ENCODE measurements at regions not wholly inside any gene's neighbourhood (a gene's known extent, or its start where the extent isn't known, plus 50 kb on each side); places are given as distances from the start of the nearest gene placed in this dataset.
A peak's percentile ranks its signal among the peaks of the same experiment; 100 is the strongest.
"Not testable (repeated sequence)": the region's sequence is repeated elsewhere in the genome, so short reads cannot be mapped to it uniquely, and the experiment has no call there.

DNA sequence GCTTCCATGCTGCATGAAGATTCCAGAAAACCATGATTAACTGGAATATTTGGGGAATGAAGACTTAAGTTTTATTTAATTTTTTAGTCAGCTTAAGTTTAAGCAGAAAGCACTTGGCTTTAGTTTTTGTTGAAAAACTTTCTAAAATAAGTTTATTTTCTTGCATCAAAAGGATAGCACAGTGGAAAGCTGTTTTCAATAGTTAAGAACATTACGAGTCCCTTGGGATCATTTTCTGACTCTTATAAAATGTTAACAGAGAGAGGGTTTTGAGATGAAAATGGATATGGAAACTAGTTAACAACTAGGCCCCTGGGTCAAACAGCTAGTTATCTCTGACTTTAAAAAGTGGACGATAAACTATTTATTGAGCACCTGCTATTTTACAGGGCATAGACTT is 181.9 kb upstream of the SLC38A2 start:
- H3K27ac ChIP-seq, result peak overlapping the region; percentile 100

GRCh38 chr12:46553911-46554310 is 181.3 kb upstream of the SLC38A2 start:
- DNase-seq (ENCODE audit: low read depth, low spot score), result no peak
- H3K27ac ChIP-seq, result peak overlapping the region; percentile 100

More for the DNA sequence above, 181.9 kb upstream of the SLC38A2 start:
- DNase-seq (ENCODE audit: low read depth, low spot score), result no peak

GRCh38 chr12:46553266-46553665 is 180.7 kb upstream of the SLC38A2 start:
- peak overlapping the region; percentile 100 for H3K27ac ChIP-seq
- DNase-seq (ENCODE audit: low read depth, low spot score), result peak; percentile 69

- no peak for DNase-seq (ENCODE audit: low read depth, low spot score)
- peak overlapping the region; percentile 100 for H3K27ac ChIP-seq
Observed at GRCh38 chr12:46550266-46550879, 177.8 kb upstream of the SLC38A2 start.

DNA sequence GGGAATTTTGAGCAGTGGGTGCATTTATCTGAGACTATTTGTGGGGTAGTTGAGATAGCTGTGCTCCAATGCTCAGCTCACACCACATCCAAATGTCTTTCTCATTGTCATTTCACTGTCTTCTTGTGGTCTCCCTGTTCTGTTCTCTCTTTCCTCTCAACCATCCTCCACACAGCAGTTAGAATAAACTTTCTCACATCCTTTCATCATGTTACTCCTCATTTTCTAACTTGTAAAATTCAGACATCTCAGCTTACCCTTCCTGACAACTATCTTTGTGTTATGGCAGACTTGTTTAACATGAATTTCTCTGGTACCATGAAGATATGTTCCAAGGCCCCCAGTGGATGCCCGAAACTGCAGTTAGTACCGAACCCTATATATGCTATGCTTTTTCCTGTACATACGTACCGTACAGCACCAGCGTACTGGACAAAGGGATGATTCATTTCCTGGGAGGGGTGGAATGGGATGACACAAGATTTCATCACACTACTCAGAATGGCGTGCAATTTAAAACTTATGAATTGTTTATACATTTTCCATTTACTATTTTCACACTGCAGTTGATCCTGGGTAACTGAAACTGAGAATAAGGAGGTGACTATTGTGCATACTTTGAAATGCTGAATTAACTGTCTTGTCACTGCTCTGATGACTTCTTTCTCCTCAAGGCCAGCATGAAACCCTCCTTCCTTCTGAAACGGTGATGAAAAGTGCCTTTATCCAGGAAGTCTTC is 177.1 kb upstream of the SLC38A2 start:
- H3K27ac ChIP-seq, result peak overlapping the region; percentile 100
- DNase-seq (ENCODE audit: low read depth, low spot score), result no peak

- DNase-seq (ENCODE audit: low read depth, low spot score), result no peak
- peak overlapping the region; percentile 100 for H3K27ac ChIP-seq
Observed at GRCh38 chr12:46548605-46549071, 176.1 kb upstream of the SLC38A2 start.

DNA sequence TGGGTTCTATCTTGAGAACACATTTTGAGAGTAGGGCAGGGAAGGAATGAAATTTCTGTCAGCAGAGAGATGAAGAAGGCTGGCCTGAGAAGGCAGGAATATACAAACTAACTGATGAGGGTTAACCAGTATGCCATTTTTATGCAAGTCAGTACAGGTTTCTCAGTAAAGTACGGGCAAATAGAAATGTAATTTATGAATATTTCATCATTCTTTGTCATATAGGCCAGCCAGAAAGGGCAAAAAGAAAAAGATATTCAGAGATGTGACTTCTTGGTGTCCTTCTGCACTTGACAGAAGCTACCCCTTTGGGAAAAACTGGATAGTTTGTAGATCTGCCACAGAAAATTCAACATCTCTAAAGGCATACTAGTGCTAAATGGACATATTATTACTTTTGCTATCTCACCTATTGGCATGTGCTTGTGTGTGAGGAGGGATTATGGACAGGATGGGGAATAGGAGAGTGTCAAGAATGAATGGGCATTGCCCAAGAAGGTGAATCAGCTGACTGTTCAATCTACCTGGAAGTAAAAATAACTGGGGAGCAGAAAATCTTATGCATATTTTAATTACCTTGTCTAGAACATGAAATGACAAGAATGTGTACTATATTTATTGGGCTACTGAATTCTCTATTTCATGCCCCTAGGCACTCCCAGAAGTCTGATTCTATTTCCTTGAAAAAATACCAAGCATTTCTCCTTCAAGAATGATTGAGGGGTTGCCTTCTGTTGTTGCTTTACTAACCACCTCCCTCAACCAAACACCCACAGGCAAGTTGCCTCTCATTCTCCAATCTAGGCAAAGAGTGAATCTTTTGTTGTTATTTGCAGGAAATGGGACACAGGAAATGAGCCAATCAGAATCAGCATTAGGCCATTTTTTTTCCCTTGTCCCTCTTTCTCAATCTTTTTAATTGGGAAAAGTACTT is 175.1 kb upstream of the SLC38A2 start:
- DNase-seq (ENCODE audit: low read depth, low spot score), result peak; percentile 88
- peak overlapping the region; percentile 100 for H3K27ac ChIP-seq

- DNase-seq (ENCODE audit: low read depth, low spot score), result no peak
- H3K27ac ChIP-seq, result peak overlapping the region; percentile 100
Observed at GRCh38 chr12:46546634-46547273, 174.2 kb upstream of the SLC38A2 start.

- not testable (repeated sequence) for H3K27ac ChIP-seq; DNase-seq (ENCODE audit: low read depth, low spot score)
Observed at GRCh38 chr12:46543378-46543795, 170.8 kb upstream of the SLC38A2 start.

- DNase-seq (ENCODE audit: low read depth, low spot score), result no peak
- H3K27ac ChIP-seq, result no peak overlapping the region
Observed at GRCh38 chr12:46538976-46539375, 166.4 kb upstream of the SLC38A2 start.

- no peak for DNase-seq (ENCODE audit: low read depth, low spot score)
- H3K27ac ChIP-seq, result no peak overlapping the region
Observed at GRCh38 chr12:46537387-46537955, 164.9 kb upstream of the SLC38A2 start.

GRCh38 chr12:46536316-46536715 is 163.7 kb upstream of the SLC38A2 start:
- DNase-seq (ENCODE audit: low read depth, low spot score); H3K27ac ChIP-seq: not testable (repeated sequence)

DNA sequence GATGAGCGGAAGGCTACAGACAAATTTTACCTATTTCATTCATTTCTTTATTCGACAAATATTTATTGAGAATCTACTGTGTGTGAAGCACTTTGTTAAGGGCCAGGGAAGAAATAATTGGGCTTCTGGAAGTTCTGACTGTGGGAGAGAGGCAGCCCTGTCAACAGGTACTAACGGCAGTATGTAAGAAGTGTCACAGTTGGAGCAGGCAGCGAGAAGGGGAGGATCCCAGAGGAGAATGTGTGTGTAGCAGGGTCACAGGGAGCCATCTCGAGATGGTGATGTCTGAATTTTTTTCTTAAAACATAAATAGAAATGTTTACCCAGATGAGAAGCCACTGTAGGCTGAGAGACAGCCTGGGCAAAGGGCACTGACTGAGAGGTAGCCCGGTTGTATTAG is 163.3 kb upstream of the SLC38A2 start:
- no peak overlapping the region for H3K27ac ChIP-seq
- DNase-seq (ENCODE audit: low read depth, low spot score), result no peak

DNA sequence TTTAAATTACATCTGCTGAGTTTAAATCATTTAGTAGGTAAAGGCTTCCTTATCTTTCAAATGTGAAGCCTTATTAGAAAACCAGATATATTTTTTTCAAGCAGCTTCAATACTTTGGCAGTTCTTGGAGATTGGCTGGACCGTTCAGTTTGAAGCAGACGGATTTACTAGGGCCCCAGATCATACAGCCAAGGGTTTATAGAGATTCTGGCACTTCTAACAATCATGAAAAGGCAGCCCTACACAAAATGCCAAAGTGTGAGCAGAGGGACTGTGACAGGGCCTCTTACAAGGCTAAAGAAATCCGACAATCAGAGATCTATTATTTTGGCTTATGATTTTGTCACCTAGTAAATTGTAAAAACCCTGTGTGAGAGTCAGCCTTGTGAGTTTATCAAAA is 162.8 kb upstream of the SLC38A2 start:
- H3K27ac ChIP-seq, result no peak overlapping the region
- no peak for DNase-seq (ENCODE audit: low read depth, low spot score)

DNA sequence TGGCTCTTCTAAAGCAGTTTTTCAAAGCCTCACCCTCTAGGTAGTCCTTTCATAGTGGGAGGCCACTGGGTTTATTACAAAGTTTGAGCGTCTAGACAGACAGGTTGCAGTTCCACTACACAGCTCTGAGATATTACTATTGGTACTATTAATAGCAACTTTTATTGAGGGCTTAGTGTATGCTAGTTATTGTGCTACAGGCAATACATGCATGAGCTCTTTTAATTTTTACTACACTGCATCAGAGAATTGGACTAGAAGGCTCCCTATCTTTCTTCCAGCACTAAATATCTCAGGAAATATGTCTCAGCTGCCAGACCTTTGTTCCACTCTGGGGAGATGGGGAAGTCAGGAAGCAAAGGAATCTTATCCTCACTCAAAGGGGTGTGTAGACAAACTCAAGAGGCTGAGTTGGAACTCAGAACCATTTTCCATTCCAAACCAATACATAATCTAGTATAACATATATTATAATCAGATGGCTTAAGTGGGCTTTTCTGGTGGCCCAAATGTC is 161.8 kb upstream of the SLC38A2 start:
- no peak for DNase-seq (ENCODE audit: low read depth, low spot score)
- no peak overlapping the region for H3K27ac ChIP-seq

DNA sequence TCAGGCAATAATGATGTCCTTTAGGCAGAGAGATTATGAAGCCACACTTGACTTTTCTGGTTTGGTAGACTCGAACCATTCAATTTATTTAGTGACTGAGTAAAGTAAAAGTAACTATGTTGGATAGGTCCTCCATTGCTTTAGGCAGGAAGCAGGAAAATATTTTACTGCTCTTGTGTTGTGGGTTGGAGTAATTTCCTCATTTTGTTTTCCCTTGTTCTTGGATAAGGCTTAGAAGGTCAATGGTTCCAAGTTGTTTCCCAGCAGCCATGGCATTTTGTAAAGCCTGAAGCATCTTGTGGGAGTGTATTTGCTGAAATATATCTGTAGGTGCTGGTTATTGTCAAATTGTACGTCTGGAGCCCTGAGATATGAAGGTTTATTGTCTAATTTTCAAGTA is 161.2 kb upstream of the SLC38A2 start:
- no peak overlapping the region for H3K27ac ChIP-seq
- no peak for DNase-seq (ENCODE audit: low read depth, low spot score)

DNA sequence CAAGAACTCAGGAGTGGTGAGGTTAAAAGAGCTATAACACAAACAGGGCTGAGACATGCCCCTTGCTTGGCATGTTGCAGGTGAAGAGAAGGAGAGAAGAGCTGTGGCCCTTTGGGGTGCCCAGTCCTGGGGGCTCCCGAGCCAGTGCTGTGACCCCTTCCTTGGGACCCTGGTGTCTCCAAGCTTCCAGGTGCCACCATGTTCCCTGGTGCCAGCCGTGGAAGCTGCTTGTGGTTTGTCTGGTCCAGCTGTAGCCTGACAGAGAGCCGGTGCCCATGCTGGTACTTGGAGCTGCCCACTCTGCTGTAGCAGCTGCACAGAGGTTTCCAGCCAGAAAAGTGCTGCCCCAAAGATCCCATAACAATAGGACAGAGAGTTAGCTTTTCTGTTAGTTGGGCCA is 159.2 kb upstream of the SLC38A2 start:
- DNase-seq (ENCODE audit: low read depth, low spot score), result no peak
- no peak overlapping the region for H3K27ac ChIP-seq

- no peak for DNase-seq (ENCODE audit: low read depth, low spot score)
- no peak overlapping the region for H3K27ac ChIP-seq
Observed at GRCh38 chr12:46531059-46531785, 158.6 kb upstream of the SLC38A2 start.
